HUES48 (cell line): ENCODE measurements at regions not wholly inside any gene's neighbourhood (a gene's known extent, or its start where the extent isn't known, plus 50 kb on each side); places are given as distances from the start of the nearest gene placed in this dataset.

Source experiments
- H3K27ac ChIP-seq: one replicate; pipeline ENCODE4 v1.7.0; 2013; ENCODE audit warnings: low read depth, low read length, inconsistent platforms
- H3K27me3 ChIP-seq: 2 replicates; pipeline ENCODE4 v1.6.1; 2013; ENCODE audit warnings: mild to moderate bottlenecking, low read length; ENCODE audit not compliant: control insufficient read depth, insufficient read depth
- H3K36me3 ChIP-seq: 2 replicates; pipeline ENCODE4 v1.6.1; 2013; ENCODE audit warnings: low read length; ENCODE audit not compliant: control insufficient read depth, insufficient read depth
- H3K4me1 ChIP-seq: 2 replicates; pipeline ENCODE4 v1.6.1; 2013; ENCODE audit warnings: mild to moderate bottlenecking, low read length; ENCODE audit not compliant: control insufficient read depth, insufficient read depth
- H3K4me3 ChIP-seq: 2 replicates; pipeline ENCODE4 v1.5.1; 2013; ENCODE audit warnings: mild to moderate bottlenecking, low read depth, low read length
- H3K9ac ChIP-seq: 2 replicates; pipeline ENCODE4 v1.6.1; 2013; ENCODE audit warnings: mild to moderate bottlenecking, low read depth, low read length, moderate library complexity
- H3K9me3 ChIP-seq: 2 replicates; pipeline ENCODE4 v1.6.1; 2013; ENCODE audit warnings: low read length; ENCODE audit not compliant: control insufficient read depth, insufficient read depth

DNA sequence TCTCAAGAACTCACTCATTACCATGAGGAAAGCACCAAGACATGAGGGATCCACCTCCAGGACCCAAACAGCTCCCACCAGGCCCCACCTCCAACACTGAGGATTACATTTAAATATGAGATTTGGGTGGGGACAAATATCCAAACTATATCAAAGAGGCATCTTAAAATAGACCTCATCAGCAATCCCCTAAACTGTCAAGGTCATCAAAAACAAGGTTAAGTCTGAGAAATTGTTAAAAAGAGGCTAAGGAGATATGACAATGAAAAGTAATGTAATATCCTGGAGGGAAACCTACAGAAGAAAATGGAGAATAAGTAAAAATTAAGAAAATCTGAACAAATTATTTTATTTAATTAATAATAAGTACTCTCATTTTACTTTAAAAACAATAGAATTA lies 922.3 kb downstream of the HACE1 start:
- Histone ChIP-seq H3K4me1 (no peaks in the 10 kb centered on the region), H3K9ac (no peak overlapping the region), H3K9me3 (no peaks in the 10 kb centered on the region), H3K27ac (no peak overlapping the region), H3K4me3 (no peak overlapping the region), H3K36me3 (no peaks in the 10 kb centered on the region), H3K27me3 (no peaks in the 10 kb centered on the region)

DNA sequence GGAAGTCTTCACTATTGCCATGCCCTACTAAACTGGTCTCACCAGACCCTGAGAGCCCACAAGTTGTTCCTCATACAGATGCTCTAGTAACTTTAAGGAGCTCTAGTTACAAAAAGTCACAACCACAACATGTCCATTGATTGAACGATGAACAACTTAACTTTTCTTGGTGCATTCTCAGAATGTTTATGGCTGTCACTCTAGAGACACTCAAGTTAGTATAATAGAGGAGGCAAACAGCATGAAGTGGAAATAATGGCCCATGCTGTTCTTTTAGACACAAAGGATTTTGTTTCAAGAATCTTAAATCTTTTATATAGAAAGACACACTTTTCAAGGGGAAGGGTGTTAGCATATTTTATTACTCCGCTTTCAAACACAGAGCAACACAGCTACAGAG lies 934.4 kb downstream of the HACE1 start:
- no peaks in the 10 kb centered on the region for H3K4me1 ChIP-seq
- H3K27me3 ChIP-seq, result no peaks in the 10 kb centered on the region
- H3K36me3 ChIP-seq, result no peaks in the 10 kb centered on the region
- H3K9ac ChIP-seq, result no peak overlapping the region
- peaks cover 3% of the 10 kb centered on the region; the same call in 1 of the 2 replicates for H3K9me3 ChIP-seq
- no peak overlapping the region for H3K27ac ChIP-seq
- H3K4me3 ChIP-seq, result no peak overlapping the region

DNA sequence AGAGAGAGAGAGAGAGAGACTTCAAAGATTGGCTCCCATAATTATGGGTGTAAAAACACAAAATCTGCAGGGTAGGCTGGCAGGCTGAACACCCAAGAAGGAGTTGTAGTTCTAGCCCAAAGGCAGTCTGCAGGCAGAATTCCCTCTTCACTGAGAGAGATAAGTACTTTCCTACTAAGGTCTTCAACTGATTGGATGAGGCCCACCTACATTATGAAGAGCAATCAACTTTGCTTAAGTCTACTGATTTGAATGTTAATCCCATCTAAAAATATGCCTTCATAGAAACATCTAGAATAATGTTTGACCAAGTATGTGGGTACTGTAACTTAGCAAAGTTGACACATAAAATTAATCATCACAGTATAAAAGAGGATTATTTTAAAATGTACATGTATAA lies 949.7 kb downstream of the HACE1 start:
- no peak overlapping the region for H3K27ac ChIP-seq
- H3K4me1 ChIP-seq, result no peaks in the 10 kb centered on the region
- no peaks in the 10 kb centered on the region for H3K9me3 ChIP-seq
- H3K9ac ChIP-seq, result no peak overlapping the region
- H3K36me3 ChIP-seq, result no peaks in the 10 kb centered on the region
- no peak overlapping the region for H3K4me3 ChIP-seq
- H3K27me3 ChIP-seq, result peaks cover 42% of the 10 kb centered on the region

DNA sequence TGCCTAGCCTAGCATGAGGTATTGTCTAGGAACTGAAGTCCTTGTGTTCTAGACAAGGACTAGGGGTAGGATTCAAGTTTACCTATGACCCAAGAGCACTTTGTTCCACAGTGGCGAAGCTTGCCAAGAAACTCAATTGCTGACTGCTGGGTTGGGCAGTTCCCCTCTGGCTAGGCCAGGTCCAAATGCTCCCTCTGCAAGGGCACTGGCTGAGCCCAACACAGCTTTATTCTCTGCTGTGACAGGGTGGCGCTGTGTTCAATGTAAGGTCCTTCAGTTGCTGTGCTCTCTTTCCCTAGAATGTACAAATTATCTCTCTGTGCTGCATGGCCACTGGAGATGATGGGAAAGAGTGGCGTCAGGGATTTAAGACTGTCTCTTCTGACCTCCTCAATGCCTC lies 950.8 kb downstream of the HACE1 start:
- no peaks in the 10 kb centered on the region for H3K9me3 ChIP-seq
- no peak overlapping the region for H3K9ac ChIP-seq
- no peak overlapping the region for H3K27ac ChIP-seq
- no peak overlapping the region for H3K4me3 ChIP-seq
- H3K27me3 ChIP-seq, result peaks cover 53% of the 10 kb centered on the region
- H3K36me3 ChIP-seq, result no peaks in the 10 kb centered on the region
- no peaks in the 10 kb centered on the region for H3K4me1 ChIP-seq

DNA sequence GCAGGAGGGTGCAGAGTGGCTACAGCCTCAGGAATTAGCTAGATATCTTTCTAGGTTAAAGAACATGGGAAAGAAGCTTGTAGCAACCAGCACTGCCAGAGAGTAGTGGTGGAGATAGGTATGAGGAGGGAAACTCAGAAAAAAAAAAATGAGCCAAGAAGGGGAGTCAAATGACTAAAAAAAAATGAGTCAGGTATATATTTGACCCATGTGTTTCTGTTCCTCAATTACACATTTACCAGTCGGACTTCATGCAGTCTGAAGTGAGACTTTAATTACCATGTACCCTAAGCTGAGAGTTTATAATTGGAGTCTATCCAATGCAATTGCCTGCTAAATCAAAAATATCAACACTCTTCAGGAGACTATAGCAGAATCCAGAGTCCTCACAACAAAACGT lies 964.6 kb downstream of the HACE1 start:
- no peak overlapping the region for H3K27ac ChIP-seq

DNA sequence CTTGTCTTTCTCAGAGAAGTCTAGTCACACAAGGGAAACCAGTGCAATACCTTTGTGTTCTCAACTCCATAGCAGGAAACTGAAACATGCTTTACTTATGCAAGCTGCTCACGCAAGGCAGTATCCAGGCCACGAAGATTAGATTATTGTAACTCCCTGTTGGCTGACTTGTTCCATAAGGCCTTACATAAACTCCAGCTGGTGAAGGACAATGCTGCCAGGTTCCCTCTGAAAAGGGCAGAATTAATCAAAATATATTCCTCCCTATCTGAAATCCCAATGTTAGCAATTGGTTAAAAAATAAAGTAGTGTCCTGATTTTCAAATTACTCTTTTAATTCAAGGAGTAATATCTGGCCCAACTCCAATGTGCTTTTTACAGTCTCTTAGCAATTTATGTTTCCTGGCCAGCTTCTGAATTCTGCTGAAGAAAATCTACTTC lies 966.6 kb downstream of the HACE1 start:
- no peaks in the 10 kb centered on the region for H3K4me1 ChIP-seq
- H3K27ac ChIP-seq, result no peak overlapping the region
- no peaks in the 10 kb centered on the region for H3K9me3 ChIP-seq
- H3K9ac ChIP-seq, result no peak overlapping the region
- no peaks in the 10 kb centered on the region for H3K36me3 ChIP-seq
- H3K4me3 ChIP-seq, result no peak overlapping the region
- H3K27me3 ChIP-seq, result no peaks in the 10 kb centered on the region

More for the DNA sequence above, 964.6 kb downstream of the HACE1 start:
- H3K4me1 ChIP-seq, result no peaks in the 10 kb centered on the region
- H3K36me3 ChIP-seq, result no peaks in the 10 kb centered on the region
- H3K4me3 ChIP-seq, result no peak overlapping the region
- no peaks in the 10 kb centered on the region for H3K27me3 ChIP-seq
- H3K9me3 ChIP-seq, result no peaks in the 10 kb centered on the region
- no peak overlapping the region for H3K9ac ChIP-seq

DNA sequence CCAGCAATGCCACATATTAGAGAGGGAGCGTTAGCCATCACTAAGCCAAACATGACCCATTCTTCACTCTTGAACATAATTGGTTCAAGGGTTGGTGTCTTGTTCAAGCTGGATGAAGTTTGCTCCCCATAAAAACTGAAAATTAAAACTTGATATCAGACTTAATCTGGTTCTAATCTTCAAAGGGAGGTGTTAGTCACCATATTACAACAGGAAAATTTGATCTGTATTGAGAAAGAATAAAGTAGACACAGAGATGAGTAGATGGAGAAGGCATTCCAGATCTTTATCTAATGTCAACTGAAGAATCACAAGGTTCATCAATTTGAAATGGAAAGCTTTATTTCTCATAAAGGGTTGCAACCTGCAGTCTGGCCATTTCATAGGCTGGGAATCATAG lies 972.8 kb downstream of the HACE1 start:
- Histone ChIP-seq H3K27me3 (no peaks in the 10 kb centered on the region), H3K4me1 (no peaks in the 10 kb centered on the region), H3K4me3 (no peak overlapping the region), H3K27ac (no peak overlapping the region), H3K9ac (no peak overlapping the region), H3K36me3 (no peaks in the 10 kb centered on the region), H3K9me3 (no peaks in the 10 kb centered on the region)

DNA sequence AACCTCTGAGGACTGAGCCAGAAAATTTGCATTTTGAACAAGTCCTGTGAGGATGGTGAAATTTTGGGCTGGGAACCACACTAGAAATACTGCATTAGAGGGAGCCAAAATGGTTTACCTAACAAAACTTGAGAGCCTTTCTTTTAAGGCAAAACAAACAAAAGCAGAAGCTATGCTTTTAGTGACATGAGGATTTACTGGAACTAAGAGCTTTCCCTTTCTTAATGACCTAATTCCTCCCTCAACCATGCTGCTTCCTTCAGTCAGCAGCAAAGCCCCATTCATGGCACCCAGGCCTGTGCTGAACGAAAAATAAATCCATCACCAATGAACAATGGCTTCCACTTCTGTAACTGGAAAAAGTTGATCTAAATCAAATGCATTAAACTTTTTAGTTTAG lies 974.3 kb downstream of the HACE1 start:
- H3K27ac ChIP-seq, result no peak overlapping the region
- no peak overlapping the region for H3K9ac ChIP-seq
- H3K4me1 ChIP-seq, result no peaks in the 10 kb centered on the region
- H3K4me3 ChIP-seq, result no peak overlapping the region
- H3K36me3 ChIP-seq, result no peaks in the 10 kb centered on the region
- no peaks in the 10 kb centered on the region for H3K27me3 ChIP-seq
- H3K9me3 ChIP-seq, result no peaks in the 10 kb centered on the region

DNA sequence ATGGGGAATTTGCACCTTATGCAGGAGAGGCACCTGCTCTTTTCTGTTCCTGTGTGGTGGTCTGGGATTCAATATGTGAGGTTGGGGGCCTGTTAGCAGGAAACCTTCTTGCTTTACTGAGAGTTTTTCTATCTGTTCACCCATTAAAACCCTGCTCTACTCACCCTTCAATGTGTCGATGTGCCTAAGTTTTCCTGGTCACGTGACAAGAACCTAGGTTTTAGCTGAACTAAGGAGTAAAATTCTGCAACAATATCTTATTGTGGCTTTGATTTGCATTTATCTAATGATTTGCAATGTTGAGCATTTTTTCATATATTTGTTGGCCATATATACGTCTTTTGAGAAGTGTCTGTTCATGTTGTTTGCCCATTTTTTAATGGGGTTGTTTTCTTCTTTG lies 979.9 kb downstream of the HACE1 start:
- H3K27ac ChIP-seq, result no peak overlapping the region
- no peaks in the 10 kb centered on the region for H3K36me3 ChIP-seq
- H3K9ac ChIP-seq, result no peak overlapping the region
- H3K4me3 ChIP-seq, result no peak overlapping the region
- peaks cover 8% of the 10 kb centered on the region; the same call in 1 of the 2 replicates for H3K4me1 ChIP-seq
- H3K9me3 ChIP-seq, result 0 out of 2 replicates have a peak, but pooled peaks cover 3% of the 10 kb centered on the region
- no peaks in the 10 kb centered on the region for H3K27me3 ChIP-seq

DNA sequence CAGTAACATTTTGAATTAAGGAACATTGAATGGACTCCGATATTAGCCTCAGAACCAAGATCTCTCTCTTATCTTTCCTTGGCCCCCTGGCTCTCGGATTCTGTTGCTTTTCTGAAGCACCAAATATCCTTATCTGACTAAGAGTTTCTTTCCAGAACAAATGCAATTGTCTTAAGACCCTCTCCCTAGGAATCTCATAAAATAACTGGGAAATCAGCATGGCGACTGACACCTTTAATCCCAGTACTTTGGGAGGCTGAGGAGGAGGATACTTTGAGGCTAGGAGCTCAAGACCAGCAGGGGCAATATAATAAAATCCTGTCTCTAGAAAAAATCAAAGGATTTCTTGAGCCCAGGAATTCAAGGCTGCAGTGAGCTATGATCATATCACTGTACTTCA lies 984.5 kb downstream of the HACE1 start:
- H3K9me3 ChIP-seq, result 0 out of 2 replicates have a peak, but pooled peaks cover 3% of the 10 kb centered on the region
- H3K4me1 ChIP-seq, result peaks cover 32% of the 10 kb centered on the region
- H3K9ac ChIP-seq, result no peak overlapping the region
- H3K27ac ChIP-seq, result peak overlapping the region; percentile 35
- H3K4me3 ChIP-seq, result no peak overlapping the region
- H3K36me3 ChIP-seq, result no peaks in the 10 kb centered on the region
- no peaks in the 10 kb centered on the region for H3K27me3 ChIP-seq

DNA sequence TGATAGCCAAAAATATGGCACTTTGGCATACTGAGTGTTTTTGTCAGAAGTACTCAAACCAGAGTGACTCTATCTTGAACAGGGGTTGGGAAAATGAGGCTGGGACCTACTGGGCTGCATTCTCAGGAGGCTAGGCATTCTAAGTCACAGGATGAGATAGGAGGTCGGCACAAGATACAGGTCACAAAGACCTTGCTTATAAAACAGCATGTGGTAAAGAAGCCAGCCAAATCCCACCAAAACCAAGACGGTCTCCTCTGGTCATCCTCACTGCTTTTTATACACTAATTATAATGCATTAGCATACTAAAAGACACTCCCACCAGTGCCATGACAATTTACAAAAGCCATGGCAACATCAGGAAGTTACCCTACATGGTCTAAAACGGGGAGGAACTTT lies 985.1 kb downstream of the HACE1 start:
- H3K4me1 ChIP-seq, result peaks cover 32% of the 10 kb centered on the region
- H3K36me3 ChIP-seq, result no peaks in the 10 kb centered on the region
- H3K27ac ChIP-seq, result peak overlapping the region; percentile 55
- no peak overlapping the region for H3K9ac ChIP-seq
- H3K27me3 ChIP-seq, result no peaks in the 10 kb centered on the region
- H3K4me3 ChIP-seq, result no peak overlapping the region
- 0 out of 2 replicates have a peak, but pooled peaks cover 3% of the 10 kb centered on the region for H3K9me3 ChIP-seq

DNA sequence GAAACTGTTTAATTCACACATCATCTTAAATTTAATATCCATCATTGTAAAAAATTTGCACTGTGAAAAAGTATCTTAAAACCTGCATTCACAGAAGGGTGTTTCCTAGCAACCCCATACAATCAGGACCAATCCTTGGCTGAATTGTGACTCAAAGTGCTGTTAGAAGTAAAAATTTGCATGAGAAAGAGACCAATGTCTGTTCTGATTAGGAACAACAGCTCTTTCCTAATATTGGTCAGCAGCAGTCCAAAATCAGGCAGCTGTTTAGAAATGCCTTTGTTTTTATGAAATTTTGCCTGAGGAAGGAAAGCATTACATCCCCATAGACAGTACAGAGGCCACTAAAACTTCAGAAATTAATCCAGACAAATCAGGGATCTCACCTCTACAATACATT lies 987.0 kb downstream of the HACE1 start:
- H3K9me3 ChIP-seq, result no peaks in the 10 kb centered on the region
- no peak overlapping the region for H3K27ac ChIP-seq
- H3K4me3 ChIP-seq, result no peak overlapping the region
- H3K36me3 ChIP-seq, result no peaks in the 10 kb centered on the region
- H3K9ac ChIP-seq, result no peak overlapping the region
- H3K27me3 ChIP-seq, result no peaks in the 10 kb centered on the region
- peaks cover 32% of the 10 kb centered on the region for H3K4me1 ChIP-seq
